ENCODE measurements at regions not wholly inside any gene's neighbourhood (a gene's known extent, or its start where the extent isn't known, plus 50 kb on each side); places are given as distances from the start of the nearest gene placed in this dataset.

- Mint-ChIP-seq H3K9me3 (ENCODE audit: low read depth) (peaks cover 8% of the 10 kb centered on the region), H3K4me1 (no peaks in the 10 kb centered on the region), H3K36me3 (ENCODE audit: low read depth) (no peaks in the 10 kb centered on the region), H3K27ac (no peak overlapping the region), H3K4me3 (no peak overlapping the region), H3K27me3 (no peaks in the 10 kb centered on the region)
- ChIA-PET POLR2A (no interaction called here), CTCF (no interaction called here)
- DNase-seq (no peak), ATAC-seq (no peak)
- intact Hi-C loops (cut with DNase I, micrococcal nuclease): no loop called here
Measured at GRCh38 chr5:105430516-105430915, 1867.9 kb upstream of the NUDT12 start.

- ChIA-PET POLR2A (no interaction called here), CTCF (no interaction called here)
- Mint-ChIP-seq H3K36me3 (ENCODE audit: low read depth) (no peaks in the 10 kb centered on the region), H3K27ac (no peak overlapping the region), H3K4me3 (no peak overlapping the region), H3K4me1 (no peaks in the 10 kb centered on the region), H3K9me3 (ENCODE audit: low read depth) (peaks cover 12% of the 10 kb centered on the region), H3K27me3 (no peaks in the 10 kb centered on the region)
- no peak for ATAC-seq
- no peak for DNase-seq
- intact Hi-C loops (cut with DNase I, micrococcal nuclease): no loop called here
Measured at GRCh38 chr5:105428451-105429380, 1866.1 kb upstream of the NUDT12 start.

- intact Hi-C loops (cut with DNase I, micrococcal nuclease): no loop called here
- Mint-ChIP-seq H3K27ac (no peak overlapping the region), H3K36me3 (ENCODE audit: low read depth) (no peaks in the 10 kb centered on the region), H3K27me3 (no peaks in the 10 kb centered on the region), H3K9me3 (ENCODE audit: low read depth) (peaks cover 23% of the 10 kb centered on the region), H3K4me3 (no peak overlapping the region), H3K4me1 (no peaks in the 10 kb centered on the region)
- CTCF ChIA-PET: no interaction called here
- ATAC-seq: no peak
- no peak for DNase-seq
- POLR2A ChIA-PET: no interaction called here
Measured at GRCh38 chr5:105414067-105414466, 1851.5 kb upstream of the NUDT12 start.

- Mint-ChIP-seq H3K4me3 (no peak overlapping the region), H3K36me3 (ENCODE audit: low read depth) (no peaks in the 10 kb centered on the region), H3K27me3 (no peaks in the 10 kb centered on the region), H3K4me1 (no peaks in the 10 kb centered on the region), H3K9me3 (ENCODE audit: low read depth) (peaks cover 20% of the 10 kb centered on the region), H3K27ac (no peak overlapping the region)
- POLR2A ChIA-PET: no interaction called here
- intact Hi-C loops (cut with DNase I, micrococcal nuclease): no loop called here
- DNase-seq (no peak), ATAC-seq (no peak)
- CTCF ChIA-PET: no interaction called here
Measured at GRCh38 chr5:105413406-105413990, 1850.9 kb upstream of the NUDT12 start.

GRCh38 chr5:105409695-105410094 is 1847.1 kb upstream of the NUDT12 start:
- Mint-ChIP-seq H3K4me1 (no peaks in the 10 kb centered on the region), H3K27ac (no peak overlapping the region), H3K27me3 (no peaks in the 10 kb centered on the region), H3K36me3 (ENCODE audit: low read depth) (no peaks in the 10 kb centered on the region), H3K4me3 (no peak overlapping the region), H3K9me3 (ENCODE audit: low read depth) (peaks cover 7% of the 10 kb centered on the region)
- DNase-seq: no peak
- CTCF ChIA-PET: no interaction called here
- POLR2A ChIA-PET: no interaction called here
- no peak for ATAC-seq
- intact Hi-C loops (cut with DNase I, micrococcal nuclease): no loop called here

- ChIA-PET POLR2A (no interaction called here), CTCF (no interaction called here)
- no peak for ATAC-seq
- Mint-ChIP-seq H3K9me3 (ENCODE audit: low read depth) (peaks cover 3% of the 10 kb centered on the region), H3K4me3 (no peak overlapping the region), H3K4me1 (no peaks in the 10 kb centered on the region), H3K27ac (no peak overlapping the region), H3K36me3 (ENCODE audit: low read depth) (no peaks in the 10 kb centered on the region), H3K27me3 (no peaks in the 10 kb centered on the region)
- intact Hi-C loops (cut with DNase I, micrococcal nuclease): no loop called here
- DNase-seq: no peak
Measured at GRCh38 chr5:105407200-105407599, 1844.6 kb upstream of the NUDT12 start.

- Mint-ChIP-seq H3K36me3 (ENCODE audit: low read depth) (no peaks in the 10 kb centered on the region), H3K27me3 (no peaks in the 10 kb centered on the region), H3K9me3 (ENCODE audit: low read depth) (no peaks in the 10 kb centered on the region), H3K4me3 (no peak overlapping the region), H3K4me1 (no peaks in the 10 kb centered on the region), H3K27ac (no peak overlapping the region)
- intact Hi-C loops (cut with DNase I, micrococcal nuclease): no loop called here
- ChIA-PET CTCF (no interaction called here), POLR2A (no interaction called here)
- no peak for DNase-seq
- ATAC-seq: no peak
Measured at GRCh38 chr5:105397749-105398148, 1835.2 kb upstream of the NUDT12 start.

- ChIA-PET POLR2A (no interaction called here), CTCF (interaction anchor here (0.7 kb wide), 1 partner anchor 21 kb away, joined by 4 read pairs; no protein-coding TSS in a partner anchor)
- Mint-ChIP-seq H3K4me3 (no peak overlapping the region), H3K27ac (no peak overlapping the region), H3K36me3 (ENCODE audit: low read depth) (no peaks in the 10 kb centered on the region), H3K9me3 (ENCODE audit: low read depth) (no peaks in the 10 kb centered on the region), H3K4me1 (no peaks in the 10 kb centered on the region), H3K27me3 (no peaks in the 10 kb centered on the region)
- DNase-seq (no peak), ATAC-seq (no peak)
- intact Hi-C loops (cut with DNase I, micrococcal nuclease): no loop called here
Measured at GRCh38 chr5:105392710-105393149, 1830.1 kb upstream of the NUDT12 start.

- no peaks in the 10 kb centered on the region for H3K4me1 Mint-ChIP-seq
- ATAC-seq (no peak), DNase-seq (no peak)
- no peak overlapping the region for H3K4me3 Mint-ChIP-seq
- intact Hi-C loops (cut with DNase I, micrococcal nuclease): no loop called here
- ChIA-PET POLR2A (no interaction called here), CTCF (interaction anchor here (0.7 kb wide), 1 partner anchor 20 kb away, joined by 4 read pairs; no protein-coding TSS in a partner anchor)
- H3K27ac Mint-ChIP-seq: no peak overlapping the region
- no peaks in the 10 kb centered on the region for H3K27me3 Mint-ChIP-seq
- no peaks in the 10 kb centered on the region for H3K9me3 Mint-ChIP-seq (ENCODE audit: low read depth)
- no peaks in the 10 kb centered on the region for H3K36me3 Mint-ChIP-seq (ENCODE audit: low read depth)
Measured at GRCh38 chr5:105392122-105392709, 1829.6 kb upstream of the NUDT12 start.

- peaks cover 18% of the 10 kb centered on the region for H3K9me3 Mint-ChIP-seq (ENCODE audit: low read depth)
- POLR2A ChIA-PET: no interaction called here
- H3K4me3 Mint-ChIP-seq: no peak overlapping the region
- intact Hi-C loops (cut with DNase I, micrococcal nuclease): no loop called here
- ATAC-seq (no peak), DNase-seq (no peak)
- H3K27me3 Mint-ChIP-seq: no peaks in the 10 kb centered on the region
- CTCF ChIA-PET: no interaction called here
- H3K36me3 Mint-ChIP-seq (ENCODE audit: low read depth): no peaks in the 10 kb centered on the region
- H3K4me1 Mint-ChIP-seq: no peaks in the 10 kb centered on the region
- H3K27ac Mint-ChIP-seq: no peak overlapping the region
Measured at GRCh38 chr5:105380126-105380525, 1817.5 kb upstream of the NUDT12 start.

GRCh38 chr5:105371169-105371568 is 1808.6 kb upstream of the NUDT12 start:
- H3K27me3 Mint-ChIP-seq: no peaks in the 10 kb centered on the region
- POLR2A ChIA-PET: no interaction called here
- H3K9me3 Mint-ChIP-seq (ENCODE audit: low read depth): peaks cover 9% of the 10 kb centered on the region
- no peaks in the 10 kb centered on the region for H3K4me1 Mint-ChIP-seq
- ATAC-seq (no peak), DNase-seq (no peak)
- no peaks in the 10 kb centered on the region for H3K36me3 Mint-ChIP-seq (ENCODE audit: low read depth)
- H3K27ac Mint-ChIP-seq: no peak overlapping the region
- CTCF ChIA-PET: interaction anchor here (1.0 kb wide), 1 partner anchor 21 kb away, joined by 4 read pairs; no protein-coding TSS in a partner anchor
- intact Hi-C loops (cut with DNase I, micrococcal nuclease): no loop called here
- H3K4me3 Mint-ChIP-seq: no peak overlapping the region
